ENCODE measurements at regions not wholly inside any gene's neighbourhood (a gene's known extent, or its start where the extent isn't known, plus 50 kb on each side); places are given as distances from the start of the nearest gene placed in this dataset.

DNA sequence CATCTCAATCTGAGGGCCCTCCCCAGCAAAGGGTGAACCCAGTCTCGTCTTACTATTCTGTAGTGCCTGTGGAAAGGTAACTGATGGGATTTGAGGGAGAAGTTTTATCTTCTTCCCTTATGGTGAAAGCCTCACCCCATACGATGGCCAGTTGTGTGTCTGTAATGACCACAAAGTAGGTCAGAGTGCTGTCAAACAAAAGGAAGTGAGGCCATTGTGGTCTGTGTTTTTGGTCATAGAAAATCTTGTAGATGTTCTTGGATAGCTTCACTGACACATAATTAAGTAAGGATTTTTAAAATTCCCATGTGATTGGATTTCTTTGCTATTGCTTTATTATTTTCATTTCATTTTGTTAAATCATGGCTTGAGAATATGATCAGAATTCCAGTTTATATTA lies 505.1 kb upstream of the KLF4 start:
- Histone ChIP-seq H3K27me3 (no peaks in the 10 kb centered on the region), H3K4me3 (no peak overlapping the region), H3K9me3 (no peaks in the 10 kb centered on the region), H3K36me3 (no peaks in the 10 kb centered on the region), H3K27ac (no peak overlapping the region), H3K4me1 (peaks cover 0 to 3% (median 0%) of the 10 kb centered on the region in 4 donors)
- DNase-seq, result no peak
- TF ChIP-seq, protein P1, sequence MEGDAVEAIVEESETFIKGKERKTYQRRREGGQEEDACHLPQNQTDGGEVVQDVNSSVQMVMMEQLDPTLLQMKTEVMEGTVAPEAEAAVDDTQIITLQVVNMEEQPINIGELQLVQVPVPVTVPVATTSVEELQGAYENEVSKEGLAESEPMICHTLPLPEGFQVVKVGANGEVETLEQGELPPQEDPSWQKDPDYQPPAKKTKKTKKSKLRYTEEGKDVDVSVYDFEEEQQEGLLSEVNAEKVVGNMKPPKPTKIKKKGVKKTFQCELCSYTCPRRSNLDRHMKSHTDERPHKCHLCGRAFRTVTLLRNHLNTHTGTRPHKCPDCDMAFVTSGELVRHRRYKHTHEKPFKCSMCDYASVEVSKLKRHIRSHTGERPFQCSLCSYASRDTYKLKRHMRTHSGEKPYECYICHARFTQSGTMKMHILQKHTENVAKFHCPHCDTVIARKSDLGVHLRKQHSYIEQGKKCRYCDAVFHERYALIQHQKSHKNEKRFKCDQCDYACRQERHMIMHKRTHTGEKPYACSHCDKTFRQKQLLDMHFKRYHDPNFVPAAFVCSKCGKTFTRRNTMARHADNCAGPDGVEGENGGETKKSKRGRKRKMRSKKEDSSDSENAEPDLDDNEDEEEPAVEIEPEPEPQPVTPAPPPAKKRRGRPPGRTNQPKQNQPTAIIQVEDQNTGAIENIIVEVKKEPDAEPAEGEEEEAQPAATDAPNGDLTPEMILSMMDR (IDR thresholded peaks at IDR 0.05), result no peak
- no peak for TF ChIP-seq POLR2AphosphoS5 (IDR thresholded peaks at IDR 0.05)
- no peak for TF ChIP-seq EP300 (IDR thresholded peaks at IDR 0.05)
- intact Hi-C loops (cut with DNase I; ENCODE audit: low total_unique reads), result no loop called here
- WGBS, 5 donors, result 64 to 88% (median 81%) methylated on average over 2 of the region's 2 CpGs

DNA sequence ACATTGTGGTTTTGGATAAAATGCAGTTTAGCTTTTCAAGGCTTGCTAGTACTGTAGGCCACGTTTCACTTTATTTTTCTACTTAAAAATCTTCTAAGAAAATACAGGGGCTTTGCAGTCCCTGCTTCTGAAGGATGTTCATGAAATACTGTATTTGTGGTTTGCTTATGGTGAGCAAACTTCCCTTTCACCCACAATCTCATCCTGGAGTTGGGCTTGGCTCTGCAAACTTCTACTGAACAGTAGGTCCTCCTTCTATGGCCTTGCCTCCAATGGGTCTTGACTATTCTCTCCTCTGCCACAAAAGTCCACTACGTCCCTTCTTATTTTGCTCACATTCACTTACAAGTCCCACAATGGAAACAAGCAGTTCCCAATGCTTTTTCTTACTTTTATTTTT lies 502.7 kb upstream of the KLF4 start:
- no peaks in the 10 kb centered on the region for H3K27me3 ChIP-seq
- H3K9me3 ChIP-seq, result no peaks in the 10 kb centered on the region
- TF ChIP-seq POLR2AphosphoS5 (IDR thresholded peaks at IDR 0.05), result no peak
- no peak for TF ChIP-seq EP300 (IDR thresholded peaks at IDR 0.05)
- no peak for TF ChIP-seq POLR2A (IDR thresholded peaks at IDR 0.05)
- TF ChIP-seq, protein P1 (IDR thresholded peaks at IDR 0.05), result no peak
- intact Hi-C loops (cut with DNase I; ENCODE audit: low total_unique reads), result no loop called here
- peaks cover 0 to 3% (median 0%) of the 10 kb centered on the region in 4 donors for H3K4me1 ChIP-seq
- H3K27ac ChIP-seq, result no peak overlapping the region
- no peak overlapping the region for H3K4me3 ChIP-seq
- WGBS, 5 donors, result 74 to 85% (median 82%) methylated on average over 2 of the region's 2 CpGs
- H3K36me3 ChIP-seq, result no peaks in the 10 kb centered on the region
- no peak for DNase-seq

DNA sequence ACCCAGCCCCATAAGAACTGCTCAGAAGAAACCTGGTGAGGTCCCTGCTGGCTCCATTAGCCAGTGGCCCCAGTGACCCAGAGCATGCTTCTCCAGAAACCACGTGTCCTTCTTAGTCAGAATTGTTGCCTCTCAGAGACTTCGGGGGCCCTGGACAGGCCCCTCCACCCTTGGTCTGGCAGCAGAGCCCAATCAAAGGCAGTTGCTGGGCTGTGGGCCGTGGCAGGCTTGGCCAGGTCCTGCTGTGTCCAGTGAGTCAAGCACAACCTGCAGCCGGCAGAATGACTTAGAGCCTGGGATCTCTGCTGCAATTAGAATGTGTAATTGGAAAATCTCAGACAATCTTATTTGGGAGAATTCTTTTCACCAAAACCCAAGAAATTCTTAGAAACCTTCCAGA lies 502.0 kb upstream of the KLF4 start:
- no peak for DNase-seq
- H3K9me3 ChIP-seq, result no peaks in the 10 kb centered on the region
- WGBS, 5 donors, result 73 to 92% (median 84%) methylated on average over 4 of the region's 4 CpGs
- no peaks in the 10 kb centered on the region for H3K27me3 ChIP-seq
- intact Hi-C loops (cut with DNase I; ENCODE audit: low total_unique reads), result no loop called here
- H3K4me1 ChIP-seq, result peaks cover 0 to 3% (median 0%) of the 10 kb centered on the region in 4 donors
- TF ChIP-seq POLR2AphosphoS5 (IDR thresholded peaks at IDR 0.05) (no peak), POLR2A (IDR thresholded peaks at IDR 0.05) (no peak), EP300 (IDR thresholded peaks at IDR 0.05) (no peak)
- TF ChIP-seq, protein P1 (IDR thresholded peaks at IDR 0.05), result no peak
- H3K4me3 ChIP-seq, result no peak overlapping the region
- H3K27ac ChIP-seq, result no peak overlapping the region
- H3K36me3 ChIP-seq, result no peaks in the 10 kb centered on the region

DNA sequence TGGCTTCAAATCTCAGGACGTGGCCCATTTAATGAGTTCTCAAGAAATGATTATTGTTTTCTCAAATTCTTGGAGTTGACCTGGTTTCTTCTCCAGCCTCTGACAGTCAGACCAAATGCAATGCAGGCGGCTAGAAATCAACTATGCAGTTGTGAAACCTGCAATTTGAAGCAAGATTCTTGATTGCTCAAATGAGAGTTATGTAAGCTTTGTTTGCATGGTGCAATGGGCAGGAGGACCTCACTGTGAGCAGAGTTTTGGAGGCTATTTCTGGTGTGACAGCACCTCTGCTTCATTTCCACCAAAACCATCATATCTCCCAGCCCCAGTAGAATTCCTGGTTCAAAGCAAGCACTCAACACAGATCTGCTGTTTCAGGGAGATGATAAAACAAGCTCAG lies 500.0 kb upstream of the KLF4 start:
- intact Hi-C loops (cut with DNase I; ENCODE audit: low total_unique reads), result no loop called here
- no peak overlapping the region for H3K4me3 ChIP-seq
- H3K4me1 ChIP-seq, result peaks cover 0 to 3% (median 0%) of the 10 kb centered on the region in 4 donors
- H3K9me3 ChIP-seq, result no peaks in the 10 kb centered on the region
- H3K27me3 ChIP-seq, result no peaks in the 10 kb centered on the region
- TF ChIP-seq POLR2AphosphoS5 (IDR thresholded peaks at IDR 0.05), result peak; percentile 19 to 40 (median 33)
- TF ChIP-seq, protein P1 (IDR thresholded peaks at IDR 0.05), result no peak
- no peak for DNase-seq
- 63 to 91% (median 88%) methylated on average over 2 of the region's 2 CpGs for WGBS, 5 donors
- no peaks in the 10 kb centered on the region for H3K36me3 ChIP-seq
- H3K27ac ChIP-seq, result peak overlapping the region in 1 of 5 donors; percentile 22
